HG03103 (cell line): ENCODE measurements at regions not wholly inside any gene's neighbourhood (a gene's known extent, or its start where the extent isn't known, plus 50 kb on each side); places are given as distances from the start of the nearest gene placed in this dataset.
A peak's percentile ranks its signal among the peaks of the same experiment; 100 is the strongest.

Experiments
- ATAC-seq: cut with Tn5 transposase; IDR thresholded peaks from one replicate; pipeline ENCODE4 v1.9.1; 2021; ENCODE audit warnings: low read depth; ENCODE audit not compliant: unreplicated experiment

- ATAC-seq: peak; percentile 61
These were observed 54.2 kb upstream of the CTDP1 start for GRCh38 chr18:79625195-79625923.

- no peak for ATAC-seq
These were observed 53.6 kb upstream of the CTDP1 start for GRCh38 chr18:79625924-79626561.

DNA sequence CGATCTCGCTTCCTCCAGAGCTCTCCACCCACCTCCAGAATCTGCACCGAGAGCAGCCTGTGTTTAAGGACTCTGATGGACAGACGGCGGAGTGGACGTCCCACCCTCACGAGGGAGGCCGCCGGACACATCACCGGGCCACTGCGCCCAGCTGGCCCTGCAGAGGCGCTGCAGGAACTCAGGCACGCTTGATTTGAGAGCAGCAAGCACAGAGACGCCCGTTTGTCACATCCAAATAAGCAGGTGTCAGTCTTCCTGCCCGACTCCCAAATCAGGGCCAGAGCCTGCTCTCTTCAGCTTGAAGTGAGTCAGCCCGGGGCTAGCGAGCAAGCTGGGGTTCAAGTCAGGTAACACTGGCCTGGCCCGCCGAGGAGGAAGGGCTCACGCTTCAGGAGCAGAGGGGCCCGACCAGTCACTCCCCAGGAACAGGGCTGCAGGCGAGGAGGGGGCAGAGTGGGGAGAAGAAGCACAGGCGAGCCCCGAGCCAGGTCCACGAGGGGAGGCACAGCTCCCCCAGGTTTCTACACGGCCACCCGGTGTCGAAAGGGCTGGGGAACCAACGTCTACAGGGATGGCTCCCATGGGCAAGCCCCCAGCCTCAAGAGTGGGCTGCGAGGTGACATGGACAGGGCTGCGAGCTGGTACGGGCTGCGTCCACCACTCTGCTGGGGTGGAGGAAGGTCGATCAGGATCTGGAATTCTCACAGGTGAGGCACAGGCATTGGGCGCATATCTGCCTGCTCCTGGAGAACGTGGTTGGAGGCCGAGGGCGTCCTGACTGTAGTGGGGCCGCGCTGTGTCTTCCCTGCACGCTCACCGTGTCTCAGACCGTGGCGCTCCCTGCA is 52.5 kb upstream of the CTDP1 start:
- ATAC-seq: no peak

GRCh38 chr18:79627750-79628294 is 51.8 kb upstream of the CTDP1 start:
- no peak for ATAC-seq

DNA sequence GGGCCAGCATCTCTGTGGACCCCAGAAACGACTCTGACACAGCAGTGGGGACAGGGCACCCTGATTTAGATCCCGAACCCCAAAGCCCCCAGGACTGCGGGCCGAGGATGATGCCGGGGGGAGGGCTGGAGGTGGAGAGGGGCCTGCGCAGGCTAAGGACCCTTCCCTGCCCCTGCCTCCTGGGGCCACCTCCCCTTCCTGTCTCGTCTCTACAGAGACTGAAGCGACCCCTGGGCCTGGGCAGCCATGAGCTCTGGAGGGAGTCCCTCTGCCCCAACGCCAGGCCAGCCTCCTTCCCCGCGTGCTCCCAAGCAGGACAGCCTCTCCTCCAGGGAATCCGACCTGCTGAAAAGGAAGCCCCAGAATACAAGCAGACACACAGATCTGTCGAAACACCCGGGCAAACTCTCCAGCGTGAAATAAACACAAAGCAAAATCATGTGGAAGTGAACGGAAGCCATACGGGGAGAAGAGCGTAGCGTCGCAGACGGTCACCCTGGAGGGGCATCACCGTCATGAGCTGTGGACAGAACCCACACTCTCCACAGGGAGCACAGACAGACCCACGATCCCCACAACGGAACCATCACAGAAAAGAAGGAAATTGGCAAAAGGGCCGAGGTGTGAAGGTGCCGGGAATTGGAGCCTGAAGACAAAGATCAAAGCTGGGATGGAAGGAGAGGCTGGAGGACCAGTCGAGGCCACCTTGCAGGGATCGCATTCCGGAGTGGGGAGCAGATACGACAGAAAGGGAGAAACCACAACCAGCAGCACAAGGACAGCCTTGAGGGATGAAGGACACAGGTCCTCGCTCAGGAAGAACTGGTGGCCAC is 51.0 kb upstream of the CTDP1 start:
- ATAC-seq: no peak

GRCh38 chr18:79629249-79629558 is 50.4 kb upstream of the CTDP1 start:
- no peak for ATAC-seq

GRCh38 chr18:79629606-79630005 is 50.0 kb upstream of the CTDP1 start:
- ATAC-seq: no peak
